ENCODE measurements at regions not wholly inside any gene's neighbourhood (a gene's known extent, or its start where the extent isn't known, plus 50 kb on each side); places are given as distances from the start of the nearest gene placed in this dataset.
"Not testable (repeated sequence)": the region's sequence is repeated elsewhere in the genome, so short reads cannot be mapped to it uniquely, and the experiment has no call there.

DNA sequence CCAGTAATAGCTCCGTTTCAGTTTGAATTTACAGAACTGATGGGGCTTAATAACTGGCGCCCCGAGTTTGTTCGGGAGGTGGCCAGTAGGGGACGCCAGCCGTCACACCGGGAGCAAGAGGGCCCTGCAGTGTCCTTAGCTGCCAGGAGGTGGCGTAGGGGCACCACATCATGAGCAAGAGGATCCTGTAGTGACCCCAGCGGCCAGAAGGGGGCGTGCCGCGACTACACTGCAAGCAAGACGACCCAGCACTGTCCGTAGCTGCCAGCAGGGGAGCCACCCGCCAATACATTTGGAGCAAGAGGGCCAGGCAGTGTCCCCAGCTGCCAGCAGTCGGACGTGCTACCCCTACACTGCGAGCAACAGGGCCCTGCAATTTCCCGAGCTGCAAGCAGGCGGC, 663.7 kb upstream of the B3GAT1 start:
- peak; percentile 65 for DNase-seq

DNA sequence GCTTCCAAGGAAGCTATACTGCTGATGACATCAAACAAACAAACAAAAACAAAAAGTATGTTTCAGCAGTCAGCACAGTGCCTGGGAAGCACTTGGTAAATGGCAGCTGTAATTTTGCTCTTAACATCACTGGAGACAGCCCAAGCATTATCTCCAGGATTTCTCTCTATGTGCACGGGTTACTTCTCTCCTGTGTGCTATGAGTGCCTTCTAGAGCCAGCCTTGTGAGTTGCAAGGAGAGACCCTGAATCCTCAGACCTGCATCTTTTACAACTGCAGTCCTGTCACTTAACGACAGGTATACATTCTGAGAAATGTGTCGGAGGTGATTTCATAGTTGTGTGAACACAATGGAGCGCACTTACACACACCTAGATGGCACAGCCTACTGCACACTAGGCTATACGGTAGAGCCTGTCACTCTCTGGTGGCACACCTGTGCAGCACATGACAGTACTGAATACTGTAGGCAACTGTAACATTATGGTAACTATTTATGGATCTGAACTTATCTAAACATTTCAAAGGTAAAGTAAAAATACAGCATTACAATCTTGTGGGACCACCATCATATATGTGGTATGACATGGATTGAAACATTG, 662.5 kb upstream of the B3GAT1 start:
- DNase-seq: no peak

DNA sequence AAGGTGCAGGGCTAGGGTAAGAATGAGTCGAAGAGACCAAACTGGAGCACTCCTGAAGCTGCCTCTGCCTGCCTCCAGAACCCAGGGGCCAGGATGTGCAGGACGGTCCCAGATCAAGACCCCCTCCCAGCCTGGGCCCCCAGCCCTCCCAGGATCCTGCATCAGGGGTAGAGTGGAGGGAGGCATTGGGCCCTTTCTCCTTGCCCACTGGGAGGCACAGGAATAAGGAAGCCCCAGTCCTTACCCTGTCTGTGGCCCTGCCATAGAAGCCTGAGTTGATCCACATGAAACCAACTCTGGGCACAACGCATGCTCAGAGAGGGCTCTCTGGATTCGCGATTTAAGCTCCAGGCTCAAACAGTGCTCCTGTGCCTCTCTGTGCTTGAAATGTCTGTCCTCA, 661.8 kb upstream of the B3GAT1 start:
- no peak for DNase-seq

DNA sequence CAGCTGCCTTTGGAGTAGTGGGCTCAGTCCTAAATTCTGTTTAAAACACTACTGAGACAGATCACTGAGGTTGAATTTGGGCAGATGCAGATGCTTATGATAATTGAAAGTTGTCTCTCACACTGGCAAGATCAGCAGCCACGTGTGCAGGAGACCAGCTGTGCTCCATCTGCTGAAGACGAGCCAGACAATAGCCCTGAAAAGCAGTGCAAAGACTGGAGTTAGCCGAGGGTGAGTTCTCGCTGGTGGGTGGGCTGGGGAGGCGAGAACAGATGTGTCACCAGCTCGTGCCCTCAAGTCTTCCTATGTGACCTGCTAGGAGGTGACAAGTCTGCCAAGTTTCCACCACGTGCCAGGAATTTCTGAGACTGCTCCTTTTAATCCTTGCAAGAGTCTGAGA, 661.3 kb upstream of the B3GAT1 start:
- no peak for DNase-seq

DNA sequence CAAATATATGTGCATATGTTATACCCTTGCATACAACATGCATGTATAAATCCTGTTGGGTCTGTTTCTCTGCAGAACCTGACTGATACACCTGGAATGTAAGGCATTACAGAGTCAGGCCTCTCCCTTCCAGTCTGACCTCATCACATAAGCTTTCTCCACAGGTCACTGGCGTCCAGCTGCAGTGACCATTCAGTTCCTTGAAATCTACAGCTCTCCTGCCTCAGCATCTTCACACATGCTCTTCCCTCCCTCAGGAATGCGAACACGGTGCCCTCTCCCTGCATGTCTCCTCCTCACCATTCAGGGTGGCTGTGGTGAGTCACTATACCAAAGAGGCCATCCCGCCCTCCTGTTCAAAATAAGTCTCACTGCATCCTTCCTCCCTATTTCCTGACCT, 657.8 kb upstream of the B3GAT1 start:
- no peak for DNase-seq

DNA sequence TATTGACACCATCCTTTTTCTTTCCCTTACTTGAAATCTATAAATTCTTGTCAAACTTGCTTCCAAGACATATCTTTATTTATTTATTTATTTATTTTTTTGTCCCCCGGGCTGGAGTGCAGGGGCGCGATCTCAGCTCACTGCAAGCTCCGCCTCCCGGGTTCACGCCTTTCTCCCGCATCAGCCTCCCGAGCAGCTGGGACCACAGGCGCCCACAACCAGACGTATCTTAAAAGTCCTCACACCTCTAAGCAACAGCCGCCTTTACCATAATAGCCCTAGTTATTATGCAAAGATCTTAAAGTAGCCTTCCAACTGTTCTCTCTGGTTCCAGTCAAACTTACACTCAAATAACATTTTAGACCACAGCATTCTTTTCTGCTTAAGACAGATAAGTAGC, 657.0 kb upstream of the B3GAT1 start:
- no peak for DNase-seq

DNA sequence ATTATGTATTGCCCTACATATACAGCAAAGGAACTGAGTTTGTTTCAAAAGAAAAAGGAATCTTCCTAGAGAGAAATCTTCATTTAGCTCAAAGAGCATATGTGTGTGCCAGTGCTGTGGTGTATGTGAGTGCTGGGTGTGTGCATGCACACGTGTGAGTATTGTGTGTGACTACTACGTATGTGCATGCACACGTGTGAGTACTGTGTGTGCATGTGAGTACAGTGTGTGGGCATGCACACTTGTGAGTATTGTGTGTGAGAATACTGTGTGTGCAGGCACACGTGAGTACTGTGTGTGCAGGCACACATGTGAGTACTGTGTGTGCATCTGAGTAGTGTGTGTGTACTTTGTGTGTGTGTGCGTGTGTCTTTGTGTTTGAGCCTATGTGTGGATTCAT, 651.0 kb upstream of the B3GAT1 start:
- DNase-seq: no peak

DNA sequence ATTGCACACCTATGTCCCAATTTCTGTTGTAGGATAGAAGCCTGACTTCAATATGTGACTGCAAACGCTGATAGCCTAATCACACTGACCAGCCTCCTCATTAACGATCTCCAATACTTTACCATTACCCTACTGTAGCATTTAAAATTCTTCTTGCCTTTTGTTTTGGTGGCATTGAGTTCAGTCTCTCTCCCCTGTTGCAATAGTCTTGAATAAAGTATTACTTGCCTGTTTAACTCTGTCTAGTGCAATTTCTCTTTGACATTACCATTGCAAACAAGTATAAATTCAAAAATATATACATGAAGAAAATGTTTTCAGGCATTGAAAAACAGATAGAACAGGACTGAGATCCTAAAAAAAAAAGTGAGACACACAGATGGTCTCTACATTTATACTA, 649.1 kb upstream of the B3GAT1 start:
- no peak for DNase-seq

DNA sequence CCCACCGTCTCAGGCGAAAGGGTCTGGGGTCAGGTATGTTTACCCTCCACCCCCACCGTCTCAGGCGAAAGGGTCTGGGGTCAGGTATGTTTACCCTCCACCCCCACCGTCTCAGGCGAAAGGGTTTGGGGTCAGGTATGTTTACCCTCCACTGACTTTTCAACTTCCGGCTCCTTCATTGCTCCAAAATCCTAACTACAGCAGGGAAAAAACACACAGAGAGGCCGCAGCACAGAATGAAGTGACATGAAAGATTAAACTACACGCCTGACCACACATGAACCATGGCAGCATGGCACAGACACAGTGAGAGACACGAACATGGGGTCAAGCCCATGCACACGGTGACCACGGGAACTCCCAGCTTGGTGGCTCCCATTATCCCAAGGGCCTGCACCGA, 634.9 kb upstream of the B3GAT1 start:
- DNase-seq: no peak

DNA sequence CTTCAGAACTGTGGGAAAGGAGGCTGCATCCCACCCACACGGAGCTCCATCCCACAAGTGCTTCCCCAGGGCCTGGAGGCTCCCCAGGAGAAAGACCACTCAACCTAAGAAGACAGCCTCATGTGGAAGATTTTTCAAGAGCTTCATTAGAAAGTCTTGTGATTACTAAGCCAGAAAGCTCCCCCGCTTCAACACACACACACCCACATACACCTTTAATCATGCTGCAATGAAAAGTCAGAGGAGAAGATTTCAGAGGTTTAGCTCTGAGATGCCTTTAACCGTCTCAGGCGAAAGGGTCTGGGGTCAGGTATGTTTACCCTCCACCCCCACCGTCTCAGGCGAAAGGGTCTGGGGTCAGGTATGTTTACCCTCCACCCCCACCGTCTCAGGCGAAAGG, 634.5 kb upstream of the B3GAT1 start:
- no peak for DNase-seq

DNA sequence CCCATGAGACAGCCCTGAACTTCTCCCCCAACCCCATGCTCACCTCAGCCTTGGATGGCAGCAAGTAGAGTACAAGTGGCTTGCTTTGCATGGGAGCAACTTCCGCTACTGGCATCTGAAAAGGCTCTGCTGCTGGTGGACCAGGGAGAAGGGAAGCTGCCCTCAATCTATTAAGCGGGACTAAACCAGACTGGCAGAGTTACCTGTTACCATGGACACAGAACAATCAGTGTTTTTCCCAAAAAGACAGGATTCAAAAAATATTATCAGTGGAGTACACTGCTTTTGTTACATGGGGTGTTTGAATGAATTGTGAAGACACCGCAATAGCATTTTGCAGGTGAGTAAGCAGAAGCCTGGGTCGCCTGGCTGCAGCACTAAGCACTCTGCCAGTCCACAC, 631.4 kb upstream of the B3GAT1 start:
- no peak for DNase-seq

DNA sequence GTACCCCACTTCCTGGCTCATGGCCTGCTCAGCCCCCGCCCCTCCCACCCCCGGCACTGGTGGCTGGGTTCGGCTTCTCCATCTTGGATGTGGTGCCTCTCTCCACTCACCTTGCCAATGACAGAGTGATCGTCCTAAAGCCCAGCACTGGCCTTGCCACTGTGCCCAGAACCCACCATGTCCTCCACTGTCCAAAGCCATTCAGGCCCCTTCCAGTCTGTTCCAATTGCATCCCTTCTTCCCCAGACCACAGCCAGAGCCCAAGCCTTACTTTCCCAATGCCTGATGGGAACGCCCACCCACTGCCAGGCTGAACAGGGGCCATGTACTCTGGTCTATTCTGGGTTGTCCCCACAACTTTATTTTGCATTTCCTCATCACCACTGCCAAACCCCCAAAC, 625.8 kb upstream of the B3GAT1 start:
- DNase-seq: no peak

DNA sequence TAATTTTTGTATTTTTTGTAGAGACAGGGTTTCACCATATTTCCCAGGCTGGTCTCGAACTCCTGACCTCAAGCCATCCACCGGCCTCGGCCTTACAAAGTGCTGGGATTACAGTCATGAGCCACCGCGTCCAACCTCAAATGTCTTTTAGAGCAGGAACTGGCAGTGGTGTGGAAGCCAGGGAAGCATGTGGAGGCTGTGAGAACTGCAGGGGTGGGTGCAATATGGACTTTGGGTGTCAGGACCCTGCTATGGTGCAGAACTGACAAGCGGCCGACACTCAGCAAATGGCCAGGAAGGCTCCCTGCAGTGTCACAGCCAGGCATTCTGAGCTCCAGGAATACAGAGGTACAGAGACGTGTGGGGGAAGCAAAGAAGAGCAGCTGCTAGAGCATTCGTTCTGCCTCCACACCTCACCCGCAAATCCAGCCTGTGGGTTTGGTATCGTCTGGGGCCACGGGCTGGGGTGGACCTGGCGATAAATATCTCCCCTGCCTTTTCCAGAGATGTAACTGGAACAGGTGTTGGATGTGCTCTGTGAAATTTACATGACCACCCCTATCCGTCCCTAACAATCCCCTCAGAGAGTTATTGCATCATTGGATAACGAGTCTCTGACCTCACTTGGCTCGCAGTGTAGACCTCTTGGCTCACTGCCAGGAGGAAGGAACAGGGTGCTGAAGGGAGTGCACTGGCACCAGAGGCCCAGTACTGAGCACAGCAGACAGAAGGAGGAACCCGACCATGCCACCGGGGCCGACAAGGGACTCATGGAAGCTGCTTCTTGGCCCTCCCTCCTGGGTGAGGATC, 624.7 kb upstream of the B3GAT1 start:
- DNase-seq: no peak

DNA sequence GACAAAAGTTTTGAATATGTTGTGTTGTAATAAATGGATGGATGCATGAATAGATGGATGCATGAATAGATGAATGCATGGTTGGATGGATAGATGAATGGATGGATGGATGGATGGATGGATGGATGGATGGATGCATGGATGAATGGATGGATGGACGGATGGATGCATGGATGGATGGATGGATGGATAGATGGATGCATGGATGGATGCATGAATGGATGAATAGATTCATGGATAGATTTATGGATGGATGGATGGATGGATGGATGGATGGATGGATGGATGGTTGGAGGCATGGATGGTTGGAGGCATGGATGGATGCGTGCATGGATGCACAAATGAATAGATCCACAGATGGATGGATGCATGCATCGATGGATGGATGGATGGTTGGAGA, 623.2 kb upstream of the B3GAT1 start:
- no peak for DNase-seq

DNA sequence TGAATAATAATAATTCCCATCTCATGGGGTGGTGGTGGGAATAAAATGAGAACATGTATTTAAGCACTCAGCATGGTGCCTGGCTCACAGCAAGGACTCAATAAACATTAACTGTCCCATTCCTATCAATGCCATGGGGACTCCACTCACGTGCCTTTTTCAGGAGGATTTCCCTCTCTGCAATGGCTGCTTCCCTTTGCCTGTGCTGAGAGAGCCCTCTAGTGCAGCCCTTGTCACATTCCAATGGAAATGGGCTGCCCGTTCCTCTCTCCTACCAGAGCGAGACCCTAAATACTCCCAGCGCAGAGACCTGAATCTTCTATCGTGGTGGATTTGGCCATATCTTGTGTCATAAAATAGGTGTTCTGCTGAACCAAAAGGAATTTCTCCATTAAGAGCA, 621.5 kb upstream of the B3GAT1 start:
- DNase-seq: no peak

DNA sequence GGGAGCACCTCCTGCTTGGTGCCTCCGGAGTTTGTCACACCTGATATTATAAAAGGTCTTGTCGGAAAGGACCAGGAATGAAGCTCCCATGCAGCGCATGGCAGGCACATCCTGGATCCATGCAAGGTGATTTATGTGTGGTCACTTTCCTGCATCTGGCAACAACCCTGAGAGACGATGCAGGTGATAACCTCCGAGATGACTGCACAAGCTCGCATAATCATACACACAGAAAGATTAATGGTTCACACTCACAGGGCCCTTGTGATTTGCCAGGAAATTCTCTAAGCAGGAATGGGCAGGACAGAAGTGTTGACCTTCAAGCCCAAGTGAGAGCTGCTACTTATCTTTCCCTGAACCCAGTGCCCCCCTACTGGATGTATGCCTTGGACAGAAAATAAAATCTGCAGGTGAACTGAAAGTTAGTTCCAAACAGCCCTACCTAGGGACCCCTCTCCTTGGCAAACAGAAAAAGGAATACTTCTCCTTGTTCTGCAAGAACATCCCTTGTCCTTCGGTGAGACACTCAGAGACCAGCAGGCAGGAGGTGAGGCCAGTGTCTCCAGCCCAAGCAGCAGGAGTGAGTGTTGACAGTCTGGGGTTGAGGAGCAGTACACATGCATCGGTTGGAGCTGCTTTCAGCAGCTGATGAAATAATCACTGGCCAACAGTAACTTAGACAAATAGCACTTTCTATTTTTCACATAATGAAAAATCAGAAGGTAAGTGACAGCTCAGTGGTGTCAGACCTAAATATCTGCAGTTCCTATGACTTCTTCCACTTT, 619.4 kb upstream of the B3GAT1 start:
- DNase-seq: no peak

DNA sequence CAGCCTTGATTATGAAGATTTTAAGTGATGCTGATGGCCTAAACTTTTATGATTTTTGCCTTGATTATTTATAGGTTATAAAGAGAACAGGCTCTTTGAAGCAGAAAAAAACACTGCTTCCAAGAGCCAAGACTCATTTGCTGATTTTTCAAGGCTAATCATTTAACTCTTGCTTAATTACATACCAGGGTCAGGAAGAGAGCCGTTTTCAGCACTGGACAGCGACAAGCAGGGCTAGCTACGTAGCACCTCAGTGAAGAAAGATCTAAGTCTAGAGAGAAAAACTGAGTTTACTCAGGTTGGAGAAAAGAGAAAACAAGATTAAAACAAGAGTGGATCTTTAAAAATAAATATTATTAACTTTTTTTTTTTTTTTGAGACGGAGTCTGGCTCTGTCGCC, 615.4 kb upstream of the B3GAT1 start:
- DNase-seq: no peak

DNA sequence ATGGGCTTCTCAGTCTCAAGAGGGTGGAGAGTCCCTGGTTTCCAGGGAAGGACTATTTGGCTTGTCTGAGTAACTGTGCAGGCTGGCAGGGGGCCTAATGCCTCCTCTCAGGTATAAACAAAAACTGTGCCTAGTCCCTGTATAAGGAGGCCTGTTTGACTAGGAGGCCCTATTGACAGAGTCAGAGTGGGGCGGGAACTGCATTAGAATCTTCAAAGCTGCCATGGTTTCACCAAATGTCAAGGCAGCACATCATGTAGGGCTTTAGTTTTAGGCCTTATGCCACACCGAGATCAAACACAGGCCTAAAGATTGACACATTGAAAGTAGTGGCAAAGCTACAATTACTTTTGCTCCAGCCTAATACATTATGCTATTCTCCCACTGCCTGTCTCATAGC, 611.5 kb upstream of the B3GAT1 start:
- no peak for DNase-seq

DNA sequence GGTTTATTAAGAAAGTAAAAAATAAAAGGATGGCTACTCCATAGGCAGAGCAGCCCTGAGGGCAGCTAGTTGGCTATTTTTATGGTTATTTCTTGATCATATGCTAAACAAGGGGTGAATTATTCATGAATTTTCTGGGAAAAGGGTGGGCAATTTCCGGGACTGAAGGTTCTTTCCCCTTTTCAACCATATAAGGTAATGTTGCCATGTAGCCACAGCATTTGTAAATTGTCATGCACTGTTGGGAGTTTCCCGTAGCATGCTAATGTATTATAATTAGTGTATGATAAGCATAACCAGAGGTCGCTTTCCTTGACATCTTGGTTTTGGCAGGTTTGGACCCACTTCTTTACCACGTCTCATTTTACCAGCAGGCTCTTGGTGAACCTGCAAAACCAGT, 610.4 kb upstream of the B3GAT1 start:
- no peak for DNase-seq

DNA sequence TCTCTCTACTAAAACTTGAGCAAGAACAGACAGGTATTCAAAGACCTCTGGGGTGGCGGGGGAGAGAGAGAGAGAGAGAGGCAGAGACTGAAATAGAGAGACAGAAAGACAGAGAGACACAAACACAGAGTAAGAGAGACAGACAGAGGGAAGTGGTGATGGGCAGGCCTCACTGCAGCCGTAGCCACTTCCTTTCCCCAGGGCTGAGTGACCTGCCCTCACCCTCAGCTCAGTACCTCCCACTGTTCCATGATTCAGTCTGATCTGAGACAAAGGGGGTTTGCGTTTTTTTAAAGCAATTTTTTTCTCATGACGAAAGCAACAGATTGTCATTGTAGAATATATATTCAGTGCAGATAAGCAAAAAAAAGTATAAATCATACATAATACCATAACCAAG, 607.9 kb upstream of the B3GAT1 start:
- DNase-seq: no peak

DNA sequence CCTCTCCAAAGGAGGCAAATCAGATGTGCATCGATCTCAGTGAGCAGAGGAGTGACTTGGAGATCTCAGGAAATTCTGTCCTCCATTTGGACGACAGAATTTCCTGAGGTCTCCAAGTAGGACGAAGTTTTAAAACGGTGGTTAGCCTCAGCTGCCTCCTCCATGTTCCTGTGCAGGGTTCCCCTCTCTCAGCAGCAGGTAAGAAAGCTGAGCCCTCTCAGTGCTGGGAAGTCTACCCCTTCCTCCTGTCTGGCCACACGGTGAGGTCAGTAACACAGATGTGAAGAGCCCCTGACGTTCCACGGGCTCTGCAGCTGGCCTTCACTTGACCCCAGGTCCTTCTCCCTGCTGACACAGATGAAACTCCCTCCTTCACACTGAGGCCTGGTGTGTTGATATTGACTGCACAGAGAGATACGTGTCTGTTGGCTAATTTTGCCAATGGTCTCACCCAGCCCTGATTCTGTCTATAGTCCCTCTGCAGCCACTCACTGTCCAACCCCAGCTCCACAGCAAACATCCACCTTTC, 607.4 kb upstream of the B3GAT1 start:
- no peak for DNase-seq

DNA sequence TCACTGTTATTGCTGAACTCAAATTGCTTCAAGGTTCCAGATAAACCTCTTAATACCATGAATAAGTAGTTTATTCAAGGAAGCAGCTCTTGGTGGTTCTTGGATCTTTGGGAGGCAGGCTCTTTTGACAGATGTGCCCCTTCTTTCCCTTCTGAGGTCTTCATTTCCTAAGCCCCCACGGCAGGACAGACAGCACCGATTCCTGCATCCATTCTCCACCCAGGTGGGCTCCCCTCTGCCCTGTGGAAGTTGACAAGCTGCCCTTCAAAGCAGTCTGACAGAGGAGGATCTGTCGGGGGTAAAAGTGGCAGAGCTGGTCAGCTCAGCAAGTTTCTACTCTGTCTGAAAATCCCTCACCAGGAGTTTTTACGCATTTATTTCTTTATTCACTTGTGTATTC, 605.3 kb upstream of the B3GAT1 start:
- no peak for DNase-seq

DNA sequence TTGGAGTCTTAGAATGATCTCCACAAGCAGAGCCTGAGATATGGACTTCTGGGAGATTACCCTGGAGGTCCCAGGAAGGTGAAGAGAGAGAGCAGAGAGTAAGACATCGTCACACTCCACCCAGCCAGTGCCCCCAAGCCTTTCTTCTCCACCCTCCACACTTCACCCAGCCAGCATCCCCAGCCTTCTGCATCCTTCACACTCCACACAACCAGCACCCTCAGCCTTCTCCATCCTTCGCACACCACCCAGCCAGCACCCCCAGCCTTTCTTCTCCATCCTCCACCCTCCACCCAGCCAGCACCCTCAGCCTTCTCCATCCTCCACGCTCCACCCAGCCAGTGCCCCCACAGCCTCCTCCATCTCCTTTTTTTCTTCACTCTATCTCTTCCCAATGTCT, 603.9 kb upstream of the B3GAT1 start:
- DNase-seq: no peak

DNA sequence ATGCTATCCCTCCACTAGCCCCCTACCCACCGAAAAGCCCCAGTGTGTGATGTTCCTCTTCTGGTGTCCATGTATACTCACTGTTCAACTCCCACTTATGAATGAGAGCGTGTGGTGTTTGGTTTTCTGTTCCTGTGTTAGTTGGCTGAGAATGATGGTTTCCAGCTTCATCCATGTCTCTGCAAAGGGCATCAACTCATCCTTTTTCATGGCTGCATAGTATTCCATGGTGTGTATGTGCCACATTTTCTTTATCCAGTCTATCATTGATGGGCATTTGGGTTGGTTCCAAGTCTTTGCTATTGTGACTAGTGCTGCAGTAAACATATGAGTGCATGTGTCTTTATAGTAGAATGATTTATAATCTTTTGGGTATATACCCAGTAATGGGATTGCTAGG, 599.3 kb upstream of the B3GAT1 start:
- DNase-seq: not testable (repeated sequence)
